H1 (cell line): ENCODE measurements at regions not wholly inside any gene's neighbourhood (a gene's known extent, or its start where the extent isn't known, plus 50 kb on each side); places are given as distances from the start of the nearest gene placed in this dataset.
A peak's percentile ranks its signal among the peaks of the same experiment; 100 is the strongest.

Source experiments
- CTCF ChIA-PET: fragments of 300-600 bp; sonication (Branson Sonifier 250); formaldehyde crosslinking; loops from one replicate; lab custom pipeline; 2021; ENCODE audit not compliant: partially characterized antibody; lab: Charles Lee
- POLR2A ChIA-PET: fragments of 300-600 bp; sonication (Branson Sonifier 250); formaldehyde crosslinking; loops from one replicate; lab custom pipeline; 2021; ENCODE audit warnings: inconsistent platforms; ENCODE audit not compliant: partially characterized antibody; lab: Charles Lee
- DNase-seq, 2 experiments: peaks; one replicate each; pipeline versions ENCODE4 v3.0.0 to v3.0.0-alpha.2; 2010 to 2022; ENCODE audit warnings: low spot score in 2 of 2, low read depth in 1 of 2, mixed read lengths in 1 of 2
- FAIRE-seq: peaks from 2 replicates; lab custom pipeline; 2011; peaks lifted over from hg19 to GRCh38; lab: Jason Lieb, UNC
- H2AFZ ChIP-seq: 2 replicates; pipeline ENCODE4 v1.8.1; 2012; ENCODE audit warnings: low read length, inconsistent platforms
- H2AK5ac ChIP-seq: 2 replicates; pipeline ENCODE4 v1.6.1; 2013; ENCODE audit warnings: low read depth, low read length
- H2BK120ac ChIP-seq: replicated peaks from 2 replicates; pipeline ENCODE3; 2013; ENCODE audit warnings: low read depth, low read length, inconsistent platforms
- H2BK12ac ChIP-seq: 2 replicates; pipeline ENCODE4 v1.6.1; 2013; ENCODE audit warnings: low read depth, low read length
- H2BK15ac ChIP-seq: 2 replicates; pipeline ENCODE4 v1.6.1; 2013; ENCODE audit warnings: low read length
- H2BK20ac ChIP-seq: 2 replicates; pipeline ENCODE4 v1.6.1; 2013; ENCODE audit warnings: low read length
- H2BK5ac ChIP-seq: 2 replicates; pipeline ENCODE4 v1.6.1; 2013; ENCODE audit warnings: low read depth, low read length
- H3K14ac ChIP-seq: 2 replicates; pipeline ENCODE4 v1.6.1; 2013; ENCODE audit warnings: inconsistent platforms; ENCODE audit not compliant: insufficient read length
- H3K18ac ChIP-seq: 2 replicates; pipeline ENCODE4 v1.6.1; 2013; ENCODE audit warnings: low read length; ENCODE audit errors: extremely low read depth
- H3K23ac ChIP-seq: 2 replicates; pipeline ENCODE4 v1.6.1; 2013; ENCODE audit warnings: inconsistent platforms; ENCODE audit not compliant: insufficient read length
- H3K23me2 ChIP-seq: 2 replicates; pipeline ENCODE4 v1.6.1; 2013; ENCODE audit warnings: low read depth, low read length
- H3K27ac ChIP-seq: 2 replicates; pipeline ENCODE4 v1.6.1; 2011; ENCODE audit warnings: low read depth, low read length, inconsistent platforms
- H3K27me3 ChIP-seq, 4 experiments: replicated peaks in 1 of 4; 1 replicate in 1 of 4; 2 replicates in 3 of 4; pipeline versions ENCODE4 v1.6.1 to v1.8.1; 2011 to 2013; ENCODE audit warnings: low read length in 3 of 4, mild to moderate bottlenecking in 3 of 4, inconsistent platforms in 2 of 4, mixed read lengths in 2 of 4, moderate library complexity in 1 of 4; ENCODE audit not compliant: control insufficient read depth in 3 of 4, insufficient read depth in 3 of 4; ENCODE audit errors: extremely low read depth in 1 of 4
- H3K36me3 ChIP-seq, 4 experiments: 2 replicates each; pipeline versions ENCODE4 v1.6.1 to v1.8.1; 2011 to 2013; ENCODE audit warnings: mild to moderate bottlenecking in 4 of 4, low read length in 3 of 4, moderate library complexity in 2 of 4, control low read depth in 1 of 4, inconsistent platforms in 1 of 4; ENCODE audit not compliant: insufficient read depth in 4 of 4, control insufficient read depth in 2 of 4
- H3K4ac ChIP-seq: replicated peaks from 2 replicates; pipeline ENCODE3; 2013; ENCODE audit warnings: low read length, low read depth, mixed read lengths, inconsistent platforms; ENCODE audit not compliant: insufficient read length
- H3K4me1 ChIP-seq, 4 experiments: replicated peaks in 1 of 4; 1 replicate in 1 of 4; 2 replicates in 3 of 4; pipeline versions ENCODE4 v1.6.1 to v1.8.1; 2011 to 2013; ENCODE audit warnings: low read length in 3 of 4, inconsistent platforms in 2 of 4, mixed read lengths in 1 of 4; ENCODE audit not compliant: insufficient read depth in 4 of 4, control insufficient read depth in 3 of 4
- H3K4me2 ChIP-seq, 2 experiments: 2 replicates each; pipeline versions ENCODE4 v1.6.1 to v1.8.1; 2011 to 2013; ENCODE audit warnings: low read depth in 2 of 2, low read length in 2 of 2, control low read depth in 1 of 2, inconsistent platforms in 1 of 2, mild to moderate bottlenecking in 1 of 2; ENCODE audit not compliant: insufficient read depth in 1 of 2
- H3K4me3 ChIP-seq, 4 experiments: fragments of 200-600, 300-600 bp in 1 of 4; sonication (generic), shearing (Covaris generic), sonication (Bioruptor Twin) in 1 of 4; 2 replicates each; pipeline versions ENCODE4 v1.5.1 to v1.8.1; 2011 to 2016; ENCODE audit warnings: low read length in 4 of 4, low read depth in 3 of 4, control low read depth in 2 of 4, inconsistent platforms in 2 of 4, mild to moderate bottlenecking in 2 of 4, mixed read lengths in 1 of 4, moderate library complexity in 1 of 4; ENCODE audit not compliant: insufficient read depth in 2 of 4; ENCODE audit errors: extremely low read depth in 1 of 4
- H3K56ac ChIP-seq: replicated peaks from 2 replicates; pipeline ENCODE3; 2013; ENCODE audit warnings: low read depth, mild to moderate bottlenecking, mixed read lengths, low read length, inconsistent platforms; ENCODE audit not compliant: insufficient read length
- H3K79me1 ChIP-seq: 2 replicates; pipeline ENCODE4 v1.6.1; 2013; ENCODE audit warnings: low read depth, low read length, control low read depth
- H3K79me2 ChIP-seq, 2 experiments: 2 replicates each; pipeline versions ENCODE4 v1.6.1 to v1.8.1; 2012 to 2013; ENCODE audit warnings: low read length in 2 of 2, mild to moderate bottlenecking in 2 of 2, inconsistent platforms in 1 of 2; ENCODE audit not compliant: insufficient read depth in 2 of 2, control insufficient read depth in 1 of 2
- H3K9ac ChIP-seq, 4 experiments: replicated peaks in 1 of 4; 1 replicate in 1 of 4; 2 replicates in 3 of 4; pipeline versions ENCODE4 v1.6.1 to v1.8.1; 2011 to 2013; ENCODE audit warnings: low read depth in 3 of 4, low read length in 3 of 4, control low read depth in 2 of 4, mild to moderate bottlenecking in 2 of 4, moderate library complexity in 2 of 4, inconsistent platforms in 1 of 4; ENCODE audit errors: extremely low read depth in 1 of 4
- H3K9me3 ChIP-seq, 2 experiments: 2 replicates each; pipeline versions ENCODE4 v1.6.1 to v1.8.1; 2012 to 2013; ENCODE audit warnings: mild to moderate bottlenecking in 2 of 2, moderate library complexity in 2 of 2, control low read depth in 1 of 2, inconsistent platforms in 1 of 2, low read depth in 1 of 2, low read length in 1 of 2, mixed read lengths in 1 of 2; ENCODE audit not compliant: insufficient read depth in 2 of 2
- H4K20me1 ChIP-seq, 2 experiments: replicated peaks in 1 of 2; 2 replicates each; pipeline versions ENCODE3 to v1.8.1; 2011 to 2013; ENCODE audit warnings: inconsistent platforms in 2 of 2, low read length in 2 of 2, mild to moderate bottlenecking in 1 of 2; ENCODE audit not compliant: insufficient read depth in 2 of 2, control insufficient read depth in 1 of 2
- H4K5ac ChIP-seq: 2 replicates; pipeline ENCODE4 v1.6.1; 2013; ENCODE audit warnings: low read length, low read depth, mixed read lengths, inconsistent platforms; ENCODE audit not compliant: insufficient read length
- H4K8ac ChIP-seq: 2 replicates; pipeline ENCODE4 v1.8.0; 2013; ENCODE audit warnings: mild to moderate bottlenecking, moderate library complexity, low read length, inconsistent platforms; ENCODE audit not compliant: insufficient read depth; ENCODE audit errors: extremely low read depth
- H4K91ac ChIP-seq: replicated peaks from 2 replicates; pipeline ENCODE3; 2013; ENCODE audit warnings: low read length, mixed read lengths, inconsistent platforms; ENCODE audit not compliant: insufficient read length
- BCL11A ChIP-seq, 2 experiments: IDR thresholded peaks; one replicate each; pipeline ENCODE4 v1.6.1; 2011; ENCODE audit warnings: low read depth in 2 of 2, low read length in 2 of 2, mild to moderate bottlenecking in 2 of 2
- CHD1 ChIP-seq: IDR thresholded peaks from 2 replicates; pipeline ENCODE4 v1.6.1; 2012; ENCODE audit warnings: low read depth, low read length, improper control_type of control experiment
- KDM5A ChIP-seq: fragments of 200-600 bp; IDR thresholded peaks from 2 replicates; pipeline ENCODE4 v1.7.1; 2012; ENCODE audit warnings: mild to moderate bottlenecking, low read length, inconsistent platforms, mixed read lengths
- POU5F1 ChIP-seq: IDR thresholded peaks from 2 replicates; pipeline ENCODE4 v1.6.1; 2011; ENCODE audit warnings: low read depth, mild to moderate bottlenecking, low read length, moderate library complexity
- SAP30 ChIP-seq: fragments of 300-600 bp; sonication (generic); IDR thresholded peaks from 2 replicates; pipeline ENCODE4 v1.7.1; 2012; ENCODE audit warnings: low read length, moderate library complexity, mild to moderate bottlenecking, inconsistent platforms; ENCODE audit not compliant: insufficient read depth, insufficient replicate concordance
- SRF ChIP-seq: IDR thresholded peaks from 2 replicates; pipeline ENCODE4 v1.6.1; 2011; ENCODE audit warnings: mild to moderate bottlenecking, low read depth, low read length, moderate library complexity
- TAF1 ChIP-seq: IDR thresholded peaks from 2 replicates; pipeline ENCODE4 v1.6.1; 2011; ENCODE audit warnings: mild to moderate bottlenecking, low read depth, low read length
- WGBS, 2 experiments: shearing (Covaris generic) in 1 of 2; methylation state at CpG; one replicate each; pipeline versions ENCODE4 v1.1.6 to v1.1.7; 2013 to 2015; ENCODE audit warnings: low lambda C conversion rate in 2 of 2, mixed read lengths in 2 of 2, inconsistent platforms in 1 of 2, low coverage in 1 of 2, missing lambda C conversion rate in 1 of 2; ENCODE audit not compliant: insufficient replicate concordance in 2 of 2, insufficient coverage in 1 of 2, insufficient read length in 1 of 2; ENCODE audit errors: extremely low coverage in 1 of 2, missing lambda C conversion rate in 1 of 2; 5-methylcytosine and 5-hydroxymethylcytosine counted together

- ChIA-PET POLR2A (no interaction called here), CTCF (no interaction called here)
- Histone ChIP-seq H3K79me2 (no peaks in the 10 kb centered on the region), H3K18ac (peak overlapping the region; percentile 62; the same call in 1 of the 2 replicates), H2AFZ (no peak overlapping the region), H2BK20ac (no peak overlapping the region), H3K4me3 (no peak overlapping the region), H3K23ac (no peak overlapping the region), H3K4ac (no peak overlapping the region), H4K20me1 (no peaks in the 10 kb centered on the region), H3K27ac (no peak overlapping the region), H3K27me3 (no peaks in the 10 kb centered on the region), H2BK12ac (no peak overlapping the region), H3K9ac (no peak overlapping the region), H3K36me3 (no peaks in the 10 kb centered on the region), H4K5ac (no peak overlapping the region), H2BK5ac (no peak overlapping the region), H3K4me2 (no peak overlapping the region), H4K8ac (no peak overlapping the region), H2BK15ac (no peak overlapping the region), H2AK5ac (no peak overlapping the region), H3K9me3 (no peaks in the 10 kb centered on the region), H3K56ac (no peak overlapping the region), H2BK120ac (no peak overlapping the region), H3K14ac (no peak overlapping the region), H4K91ac (no peak overlapping the region), H3K4me1 (no peaks in the 10 kb centered on the region), H3K23me2 (no peaks in the 10 kb centered on the region), H3K79me1 (no peaks in the 10 kb centered on the region)
- DNase-seq (no peak), FAIRE-seq (no peak)
- WGBS, 2 experiments: 95% methylated on average over 3 of the region's 3 CpGs; no CpG with 5 or more reads in 1 of the 2 experiments
- TF ChIP-seq POU5F1: no peak
- no peak for TF ChIP-seq BCL11A (IDR thresholded peaks at IDR 0.05; ENCODE audit: low read depth in 2 of 2, low read length in 2 of 2)
- TF ChIP-seq SRF: no peak
- no peak for TF ChIP-seq TAF1
- TF ChIP-seq CHD1: no peak
- no peak for TF ChIP-seq KDM5A
- TF ChIP-seq SAP30: no peak
Observed at GRCh38 chr16:62701426-62701825, 665.2 kb upstream of the CDH8 start.
